ENCODE measurements at regions not wholly inside any gene's neighbourhood (a gene's known extent, or its start where the extent isn't known, plus 50 kb on each side); places are given as distances from the start of the nearest gene placed in this dataset.
A peak's percentile ranks its signal among the peaks of the same experiment; 100 is the strongest.

DNA sequence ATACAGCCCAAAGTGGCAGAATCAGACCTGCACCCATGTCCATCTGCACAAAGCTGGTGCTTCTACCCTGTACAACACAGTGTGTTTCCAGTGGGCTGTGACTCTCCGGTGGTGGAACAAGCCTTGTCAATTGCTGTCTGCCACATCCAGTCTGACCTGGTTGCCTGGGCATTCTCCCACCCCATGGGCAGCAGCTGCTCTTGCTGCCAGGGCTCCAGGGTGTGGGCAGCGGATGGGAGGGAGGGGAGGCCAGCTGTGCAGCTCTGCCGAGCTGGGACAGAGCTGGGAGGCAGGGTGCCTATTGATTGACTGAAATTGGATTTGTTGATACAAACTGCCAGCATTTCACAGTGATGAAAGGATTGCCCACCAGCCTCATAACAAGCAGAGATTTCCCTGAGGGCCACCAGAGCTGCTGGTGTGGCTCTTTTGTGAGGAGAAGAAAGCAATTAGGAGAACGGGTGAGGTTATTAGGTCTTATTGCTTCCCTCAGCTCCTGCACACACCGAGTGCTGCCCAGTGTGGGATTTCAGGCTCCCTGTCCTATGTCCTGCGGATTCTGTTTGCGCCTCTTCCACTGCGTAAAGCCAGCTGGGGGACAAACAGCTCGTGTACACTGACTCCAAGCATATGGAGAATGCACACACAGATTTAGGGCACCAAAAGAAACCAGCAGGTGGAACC lies 150.8 kb downstream of the NRN1 start:
- no peaks in the 10 kb centered on the region for H3K36me3 ChIP-seq
- H3K27ac ChIP-seq: no peak overlapping the region
- H3K9me3 ChIP-seq: no peaks in the 10 kb centered on the region
- intact Hi-C loops (cut with DNase I): no loop called here
- H3K4me1 ChIP-seq: no peaks in the 10 kb centered on the region
- no peak for DNase-seq (ENCODE audit: low spot score in 2 of 2)
- no peaks in the 10 kb centered on the region for H3K27me3 ChIP-seq
- H3K4me3 ChIP-seq: no peak overlapping the region
- TF ChIP-seq, protein P1, sequence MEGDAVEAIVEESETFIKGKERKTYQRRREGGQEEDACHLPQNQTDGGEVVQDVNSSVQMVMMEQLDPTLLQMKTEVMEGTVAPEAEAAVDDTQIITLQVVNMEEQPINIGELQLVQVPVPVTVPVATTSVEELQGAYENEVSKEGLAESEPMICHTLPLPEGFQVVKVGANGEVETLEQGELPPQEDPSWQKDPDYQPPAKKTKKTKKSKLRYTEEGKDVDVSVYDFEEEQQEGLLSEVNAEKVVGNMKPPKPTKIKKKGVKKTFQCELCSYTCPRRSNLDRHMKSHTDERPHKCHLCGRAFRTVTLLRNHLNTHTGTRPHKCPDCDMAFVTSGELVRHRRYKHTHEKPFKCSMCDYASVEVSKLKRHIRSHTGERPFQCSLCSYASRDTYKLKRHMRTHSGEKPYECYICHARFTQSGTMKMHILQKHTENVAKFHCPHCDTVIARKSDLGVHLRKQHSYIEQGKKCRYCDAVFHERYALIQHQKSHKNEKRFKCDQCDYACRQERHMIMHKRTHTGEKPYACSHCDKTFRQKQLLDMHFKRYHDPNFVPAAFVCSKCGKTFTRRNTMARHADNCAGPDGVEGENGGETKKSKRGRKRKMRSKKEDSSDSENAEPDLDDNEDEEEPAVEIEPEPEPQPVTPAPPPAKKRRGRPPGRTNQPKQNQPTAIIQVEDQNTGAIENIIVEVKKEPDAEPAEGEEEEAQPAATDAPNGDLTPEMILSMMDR (IDR thresholded peaks at IDR 0.05): no peak

DNA sequence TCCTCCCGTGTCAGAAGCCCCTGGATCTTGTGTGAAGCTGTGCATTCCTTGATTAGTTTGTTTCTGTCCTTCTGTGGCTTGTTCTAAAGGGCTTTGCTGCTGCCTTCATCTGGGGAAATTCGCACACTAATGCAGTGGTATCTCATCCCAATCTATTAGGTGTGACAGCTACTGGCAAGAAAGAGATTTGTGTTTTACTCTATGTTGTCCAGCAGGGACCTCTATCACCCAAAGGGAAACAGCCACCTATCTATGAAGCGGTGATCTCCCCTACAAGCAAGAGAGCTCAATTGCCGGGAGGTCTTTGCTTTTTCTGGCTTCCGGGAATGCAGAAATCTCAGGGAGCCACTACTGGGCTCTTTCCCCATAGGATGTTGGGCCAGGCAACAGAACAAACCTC lies 151.8 kb downstream of the NRN1 start:
- Histone ChIP-seq H3K4me1 (no peaks in the 10 kb centered on the region), H3K27ac (no peak overlapping the region), H3K36me3 (no peaks in the 10 kb centered on the region), H3K9me3 (no peaks in the 10 kb centered on the region), H3K27me3 (no peaks in the 10 kb centered on the region), H3K4me3 (no peak overlapping the region)
- no peak for DNase-seq (ENCODE audit: low spot score in 2 of 2)
- TF ChIP-seq, protein P1 (IDR thresholded peaks at IDR 0.05): no peak
- intact Hi-C loops (cut with DNase I): no loop called here

DNA sequence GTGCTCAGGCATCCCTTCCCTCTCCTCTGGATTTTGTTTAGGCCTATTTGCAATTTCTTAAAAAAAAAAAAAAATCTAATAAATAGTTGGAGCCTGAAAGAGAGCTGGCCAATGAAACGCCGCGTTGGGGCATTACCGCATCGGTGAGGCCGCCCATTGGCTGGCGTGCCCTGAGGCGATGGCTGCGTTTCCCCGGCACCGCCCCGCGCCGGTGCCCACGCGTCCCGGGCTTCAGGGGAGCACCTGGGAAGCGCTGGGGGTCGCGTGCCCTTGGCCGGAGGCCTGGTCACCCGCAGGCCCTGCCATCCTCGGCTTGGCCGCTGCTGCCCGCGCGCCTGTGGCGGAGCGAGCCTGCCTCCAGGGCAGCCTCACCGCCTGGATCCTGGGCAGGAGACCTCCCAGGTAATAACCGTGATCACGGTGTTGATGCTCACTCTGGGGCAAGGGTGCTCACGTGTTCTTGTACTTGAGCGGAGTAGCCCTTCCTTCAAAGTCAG lies 155.4 kb downstream of the NRN1 start:
- H3K4me1 ChIP-seq: no peaks in the 10 kb centered on the region
- peak overlapping the region in 1 of 2 donors; percentile 50 for H3K4me3 ChIP-seq
- intact Hi-C loops (cut with DNase I): no loop called here
- DNase-seq (ENCODE audit: low spot score in 2 of 2): no peak
- no peak overlapping the region for H3K27ac ChIP-seq
- TF ChIP-seq, protein P1 (IDR thresholded peaks at IDR 0.05): no peak
- no peaks in the 10 kb centered on the region for H3K36me3 ChIP-seq
- no peaks in the 10 kb centered on the region for H3K9me3 ChIP-seq
- no peaks in the 10 kb centered on the region for H3K27me3 ChIP-seq

DNA sequence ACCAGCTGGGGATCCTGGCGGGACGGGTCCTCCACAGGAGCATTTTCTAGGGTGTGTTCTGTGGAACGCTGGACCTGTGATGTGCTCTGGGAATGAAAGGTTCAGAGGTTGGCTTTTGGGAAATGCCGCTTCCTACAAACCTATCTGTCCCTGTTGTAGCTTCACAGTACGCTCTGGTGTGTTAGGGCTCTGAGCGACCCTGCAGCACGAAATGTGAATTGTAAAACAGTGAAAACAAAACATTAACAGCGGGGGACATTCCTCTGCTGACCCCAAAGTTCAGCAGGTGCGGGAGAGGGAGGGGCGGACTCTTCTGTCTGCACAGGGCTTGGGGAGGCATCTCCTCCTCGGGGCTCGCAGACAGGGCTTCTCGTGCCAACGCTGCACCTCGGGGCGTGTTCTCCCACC lies 155.9 kb downstream of the NRN1 start:
- TF ChIP-seq, protein P1 (IDR thresholded peaks at IDR 0.05): no peak
- H3K36me3 ChIP-seq: no peaks in the 10 kb centered on the region
- peak overlapping the region in 1 of 2 donors; percentile 50 for H3K4me3 ChIP-seq
- no peaks in the 10 kb centered on the region for H3K9me3 ChIP-seq
- H3K4me1 ChIP-seq: no peaks in the 10 kb centered on the region
- intact Hi-C loops (cut with DNase I): no loop called here
- DNase-seq (ENCODE audit: low spot score in 2 of 2): no peak
- H3K27ac ChIP-seq: no peak overlapping the region
- H3K27me3 ChIP-seq: no peaks in the 10 kb centered on the region

DNA sequence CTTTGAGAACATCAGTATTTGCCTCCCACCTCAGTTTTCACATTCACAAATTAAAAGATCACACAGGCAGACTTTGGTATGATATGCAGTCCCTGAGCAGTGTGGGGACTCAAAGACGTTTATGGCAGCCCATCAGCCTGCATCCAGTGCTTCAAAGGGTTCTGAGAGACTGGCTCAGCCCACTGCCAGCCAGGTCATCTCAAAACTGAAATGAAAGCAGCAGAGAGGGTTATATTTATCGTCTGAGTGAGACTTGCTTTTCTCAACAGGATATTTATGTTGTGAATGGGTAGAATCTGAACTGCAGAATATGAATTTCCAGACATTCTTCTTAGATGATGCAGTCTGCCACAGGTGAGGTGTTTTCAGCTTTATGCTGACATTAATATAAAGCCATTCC lies 159.8 kb downstream of the NRN1 start:
- H3K27ac ChIP-seq: no peak overlapping the region
- H3K27me3 ChIP-seq: no peaks in the 10 kb centered on the region
- no peaks in the 10 kb centered on the region for H3K9me3 ChIP-seq
- no peaks in the 10 kb centered on the region for H3K4me1 ChIP-seq
- no peak for DNase-seq (ENCODE audit: low spot score in 2 of 2)
- no peak overlapping the region for H3K4me3 ChIP-seq
- TF ChIP-seq, protein P1 (IDR thresholded peaks at IDR 0.05): no peak
- intact Hi-C loops (cut with DNase I): no loop called here
- H3K36me3 ChIP-seq: no peaks in the 10 kb centered on the region

Data from ascending aorta (tissue), 2 donors.